WI38 (cell line): ENCODE measurements at regions not wholly inside any gene's neighbourhood (a gene's known extent, or its start where the extent isn't known, plus 50 kb on each side); places are given as distances from the start of the nearest gene placed in this dataset.

Source experiments
- H3K4me3 ChIP-seq: 2 replicates; pipeline ENCODE4 v1.5.1; 2011; ENCODE audit warnings: low read depth, mild to moderate bottlenecking, control low read depth, low read length
- TF ChIP-seq, protein P1 (sequence below): IDR thresholded peaks from 2 replicates; pipeline ENCODE4 v1.5.1; 2012; ENCODE audit warnings: low read depth, mild to moderate bottlenecking, control low read depth, low read length

DNA sequence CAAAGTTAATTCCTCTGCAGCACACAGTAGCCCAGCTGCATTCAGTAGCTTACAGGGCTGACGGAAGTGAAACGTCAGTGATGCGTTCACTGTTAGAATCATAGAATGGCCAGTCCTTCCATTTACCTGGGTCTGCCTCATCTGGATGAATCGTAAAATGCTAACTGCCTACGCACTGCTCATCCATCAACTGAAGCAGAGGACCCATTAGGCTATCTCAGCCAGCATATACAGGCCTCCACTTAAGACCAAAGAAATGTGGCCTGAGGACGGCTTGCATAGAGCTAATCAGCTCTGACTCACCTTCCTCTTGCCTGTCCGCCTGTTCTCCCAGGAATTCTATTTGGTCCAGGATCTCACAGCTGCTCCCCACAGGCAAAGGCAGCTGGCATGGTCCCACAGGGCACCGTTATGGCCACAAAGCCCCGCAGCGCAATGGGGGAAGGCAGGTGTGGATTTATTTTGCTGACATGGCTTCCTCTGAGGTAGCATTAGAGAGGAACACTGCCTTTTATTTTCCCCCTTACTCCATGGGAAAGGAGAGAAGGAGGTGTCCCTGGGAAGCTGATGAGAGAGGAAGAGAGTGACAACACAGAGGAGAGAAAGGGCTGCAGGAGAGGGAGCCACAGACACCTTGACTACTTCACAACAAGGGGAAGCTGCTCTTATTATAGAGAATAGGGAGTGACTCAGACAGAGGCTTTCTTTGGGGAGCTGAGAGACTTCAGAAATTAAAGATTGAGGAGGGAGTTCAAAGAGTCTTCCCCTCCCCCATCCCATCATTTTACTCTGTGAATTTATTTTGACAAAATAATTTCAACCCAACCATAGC is 177.6 kb downstream of the HHIPL2 start:
- H3K4me3 ChIP-seq, result peak overlapping the region; percentile 29
- TF ChIP-seq, protein P1, sequence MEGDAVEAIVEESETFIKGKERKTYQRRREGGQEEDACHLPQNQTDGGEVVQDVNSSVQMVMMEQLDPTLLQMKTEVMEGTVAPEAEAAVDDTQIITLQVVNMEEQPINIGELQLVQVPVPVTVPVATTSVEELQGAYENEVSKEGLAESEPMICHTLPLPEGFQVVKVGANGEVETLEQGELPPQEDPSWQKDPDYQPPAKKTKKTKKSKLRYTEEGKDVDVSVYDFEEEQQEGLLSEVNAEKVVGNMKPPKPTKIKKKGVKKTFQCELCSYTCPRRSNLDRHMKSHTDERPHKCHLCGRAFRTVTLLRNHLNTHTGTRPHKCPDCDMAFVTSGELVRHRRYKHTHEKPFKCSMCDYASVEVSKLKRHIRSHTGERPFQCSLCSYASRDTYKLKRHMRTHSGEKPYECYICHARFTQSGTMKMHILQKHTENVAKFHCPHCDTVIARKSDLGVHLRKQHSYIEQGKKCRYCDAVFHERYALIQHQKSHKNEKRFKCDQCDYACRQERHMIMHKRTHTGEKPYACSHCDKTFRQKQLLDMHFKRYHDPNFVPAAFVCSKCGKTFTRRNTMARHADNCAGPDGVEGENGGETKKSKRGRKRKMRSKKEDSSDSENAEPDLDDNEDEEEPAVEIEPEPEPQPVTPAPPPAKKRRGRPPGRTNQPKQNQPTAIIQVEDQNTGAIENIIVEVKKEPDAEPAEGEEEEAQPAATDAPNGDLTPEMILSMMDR, result no peak

DNA sequence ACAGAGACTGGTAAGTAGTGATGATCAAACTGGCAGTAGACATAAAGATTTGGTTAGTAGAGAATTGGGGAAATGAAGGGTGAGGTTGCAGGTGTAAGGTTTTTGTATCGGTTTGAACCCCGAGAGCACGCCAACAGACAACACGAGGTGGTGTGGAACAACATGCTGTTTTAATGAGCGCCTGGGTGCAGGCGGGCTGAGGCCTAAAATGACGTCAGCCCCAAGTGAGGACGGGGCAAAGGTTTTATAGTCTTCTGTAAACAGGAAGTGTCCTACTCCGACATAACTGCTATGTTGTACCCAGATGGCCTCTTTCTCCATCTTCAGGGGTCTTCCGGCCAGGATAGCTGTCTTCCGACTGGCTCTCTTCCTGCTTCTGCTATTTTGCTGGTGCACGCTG is 178.8 kb downstream of the HHIPL2 start:
- H3K4me3 ChIP-seq, result no peak overlapping the region
- TF ChIP-seq, protein P1, result no peak

DNA sequence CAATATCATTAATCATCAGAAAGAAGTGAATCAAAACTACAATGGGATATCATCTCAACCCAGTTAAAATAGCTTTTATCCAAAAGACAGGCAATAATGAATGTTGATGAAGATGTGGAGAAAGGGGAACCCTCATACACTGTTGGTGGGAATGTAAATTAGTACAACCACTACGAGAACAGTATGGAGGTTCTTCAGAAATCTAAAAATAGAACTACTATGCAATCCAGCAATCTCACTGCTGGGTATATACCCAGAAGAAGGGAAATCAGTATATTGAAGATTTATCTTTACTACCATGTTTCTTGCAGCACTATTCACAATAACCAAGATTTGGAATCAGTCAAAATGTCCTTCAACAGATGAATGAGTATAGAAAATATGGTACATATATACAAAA is 189.8 kb downstream of the HHIPL2 start:
- TF ChIP-seq, protein P1, result no peak
- H3K4me3 ChIP-seq, result no peak overlapping the region

DNA sequence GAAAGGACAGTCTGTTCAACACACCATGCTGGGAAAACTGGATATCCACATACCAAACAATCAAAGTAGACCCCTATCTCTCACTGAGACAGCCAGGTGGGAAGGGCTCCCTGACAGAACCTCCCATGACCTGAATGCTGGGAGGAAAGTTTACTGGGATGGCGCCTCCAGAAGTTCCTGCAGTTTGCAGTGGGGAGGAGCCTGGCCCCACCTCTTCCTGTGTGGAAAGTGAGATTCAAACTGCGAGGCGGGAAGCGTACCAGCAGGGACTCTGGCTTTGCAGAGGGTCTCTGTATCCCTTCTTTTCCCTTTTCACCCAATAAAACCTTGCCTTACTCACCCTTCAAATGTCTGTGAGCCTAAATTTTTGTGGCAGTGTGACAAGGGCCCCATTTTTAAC is 190.7 kb downstream of the HHIPL2 start:
- no peak overlapping the region for H3K4me3 ChIP-seq
- TF ChIP-seq, protein P1, result no peak

DNA sequence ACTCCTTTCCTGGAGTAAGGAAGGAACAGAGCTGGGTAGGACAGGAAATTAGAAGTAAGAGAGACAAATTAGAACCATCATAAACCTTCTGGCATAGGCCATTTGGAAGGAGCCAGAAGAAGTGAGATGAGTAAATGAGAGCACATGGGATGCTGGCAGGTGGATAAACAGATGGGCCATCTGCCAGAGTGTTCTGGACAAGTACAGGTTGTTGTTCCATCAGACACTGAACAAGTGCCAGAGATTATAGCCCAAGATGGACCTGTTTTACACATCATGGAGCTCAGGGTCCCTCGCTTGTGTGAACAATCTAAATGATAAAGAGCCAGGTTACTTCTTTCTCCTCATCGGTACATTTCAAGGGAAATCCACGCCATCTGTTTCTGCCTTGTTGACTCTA is 200.3 kb downstream of the HHIPL2 start:
- TF ChIP-seq, protein P1, result no peak

DNA sequence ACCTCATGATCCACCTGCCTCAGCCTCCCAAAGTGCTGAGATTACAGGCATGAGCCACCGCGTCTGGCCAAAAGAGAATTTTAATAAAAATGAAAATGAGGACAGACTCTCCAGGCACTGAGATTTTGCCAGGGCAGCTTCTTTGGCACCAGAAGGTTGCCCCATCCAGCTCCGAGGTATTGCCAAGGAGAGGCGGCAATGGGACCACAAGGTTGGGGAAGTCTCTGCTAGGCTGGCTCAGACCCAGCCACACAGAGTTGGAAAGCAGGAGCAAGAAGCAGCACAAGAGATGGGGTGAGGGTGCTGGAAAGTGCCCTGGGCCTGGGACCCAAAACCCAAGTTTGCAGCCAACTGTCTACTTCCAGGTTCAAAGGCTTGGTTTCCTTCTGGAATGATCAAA is 200.9 kb downstream of the HHIPL2 start:
- TF ChIP-seq, protein P1, result no peak
- H3K4me3 ChIP-seq, result no peak overlapping the region

More for the DNA sequence above, 200.3 kb downstream of the HHIPL2 start:
- no peak overlapping the region for H3K4me3 ChIP-seq

DNA sequence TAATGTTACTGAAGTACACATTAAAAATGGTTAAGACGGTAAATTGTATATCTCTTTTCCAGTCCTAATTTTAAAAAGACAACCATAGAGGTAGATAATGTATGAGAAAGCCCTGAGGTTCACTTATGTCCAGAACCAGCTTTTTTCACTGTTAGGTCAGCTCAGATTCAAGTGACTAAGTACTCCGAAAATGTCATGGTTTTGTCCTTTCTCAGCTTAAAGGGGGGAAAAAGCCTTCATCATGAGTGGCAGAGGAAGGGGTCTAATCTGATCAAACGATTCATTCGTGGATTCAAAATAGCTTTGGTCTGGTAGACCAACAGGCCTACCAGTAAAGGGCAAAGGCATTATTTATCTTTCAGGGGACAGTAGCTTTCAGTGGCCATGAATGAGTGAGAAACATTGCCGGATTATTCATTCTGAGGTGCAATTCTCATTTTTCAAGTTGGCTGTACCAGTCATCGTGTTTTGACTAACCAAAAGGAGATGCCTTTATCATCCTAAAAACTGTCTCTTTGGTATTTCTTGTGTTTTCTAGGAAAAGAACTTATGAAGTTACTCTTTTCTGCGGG is 208.4 kb downstream of the HHIPL2 start:
- TF ChIP-seq, protein P1, result no peak

More for the DNA sequence above, 208.4 kb downstream of the HHIPL2 start:
- H3K4me3 ChIP-seq, result no peak overlapping the region
